Right atrium auricular region (tissue), 2 donors: ENCODE measurements at regions not wholly inside any gene's neighbourhood (a gene's known extent, or its start where the extent isn't known, plus 50 kb on each side); places are given as distances from the start of the nearest gene placed in this dataset.

Source experiments
- DNase-seq: peaks from one replicate; pipeline ENCODE4 v3.0.0-alpha.2; 2019; ENCODE audit warnings: low spot score
- H3K27ac ChIP-seq, 2 donors: fragments of 200-600 bp; sonication (generic); 1 replicate in 1 of 2; 2 replicates in 1 of 2; pipeline ENCODE4 v1.5.1; 2016 to 2019
- H3K27me3 ChIP-seq, 2 donors: fragments of 200-600 bp; sonication (generic); one replicate each; pipeline versions ENCODE4 v1.5.1 to v1.6.0; 2017 to 2019
- H3K36me3 ChIP-seq: fragments of 200-600 bp; sonication (generic); one replicate; pipeline ENCODE4 v1.5.1; 2016
- H3K4me1 ChIP-seq, 2 donors: fragments of 200-600 bp; sonication (generic); one replicate each; pipeline versions ENCODE4 v1.5.1 to v1.6.0; 2017 to 2019
- H3K4me3 ChIP-seq, 2 donors: fragments of 200-600 bp; sonication (generic); 1 replicate in 1 of 2; 2 replicates in 1 of 2; pipeline ENCODE4 v1.5.1; 2017 to 2019; ENCODE audit warnings: mild to moderate bottlenecking in 1 of 2, moderate library complexity in 1 of 2
- H3K9me3 ChIP-seq, 2 donors: fragments of 200-600 bp; sonication (generic); one replicate each; pipeline ENCODE4 v1.5.1; 2019
- TF ChIP-seq, protein P1 (sequence below), 2 donors: fragments of 200-600 bp; sonication (generic); IDR thresholded peaks; one replicate each; pipeline ENCODE4 v1.5.1; 2019; ENCODE audit warnings: antibody characterized with exemption in 2 of 2

DNA sequence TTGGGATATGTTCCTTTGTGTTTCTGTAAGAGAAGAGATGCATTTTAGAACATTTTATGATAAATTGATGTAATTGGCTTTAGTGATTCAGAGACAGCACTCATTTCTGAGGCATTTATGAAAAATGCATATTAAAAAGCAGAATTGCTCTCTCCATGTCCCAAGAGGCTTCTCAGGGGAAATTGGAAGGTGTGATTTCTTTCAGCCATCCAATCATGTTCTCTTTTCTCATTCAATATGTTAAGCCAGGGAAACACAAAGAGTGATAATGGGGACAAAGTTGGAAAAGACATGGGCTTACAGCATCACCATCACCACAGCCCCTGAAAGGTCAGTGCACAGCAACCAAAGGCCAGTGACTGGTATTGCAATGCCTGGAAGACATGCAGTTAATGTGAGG lies 129.9 kb upstream of the COL1A2 start:
- Histone ChIP-seq H3K4me3 (no peak overlapping the region), H3K27ac (no peak overlapping the region), H3K27me3 (no peaks in the 10 kb centered on the region), H3K36me3 (no peaks in the 10 kb centered on the region), H3K4me1 (no peaks in the 10 kb centered on the region), H3K9me3 (no peaks in the 10 kb centered on the region)
- TF ChIP-seq, protein P1, sequence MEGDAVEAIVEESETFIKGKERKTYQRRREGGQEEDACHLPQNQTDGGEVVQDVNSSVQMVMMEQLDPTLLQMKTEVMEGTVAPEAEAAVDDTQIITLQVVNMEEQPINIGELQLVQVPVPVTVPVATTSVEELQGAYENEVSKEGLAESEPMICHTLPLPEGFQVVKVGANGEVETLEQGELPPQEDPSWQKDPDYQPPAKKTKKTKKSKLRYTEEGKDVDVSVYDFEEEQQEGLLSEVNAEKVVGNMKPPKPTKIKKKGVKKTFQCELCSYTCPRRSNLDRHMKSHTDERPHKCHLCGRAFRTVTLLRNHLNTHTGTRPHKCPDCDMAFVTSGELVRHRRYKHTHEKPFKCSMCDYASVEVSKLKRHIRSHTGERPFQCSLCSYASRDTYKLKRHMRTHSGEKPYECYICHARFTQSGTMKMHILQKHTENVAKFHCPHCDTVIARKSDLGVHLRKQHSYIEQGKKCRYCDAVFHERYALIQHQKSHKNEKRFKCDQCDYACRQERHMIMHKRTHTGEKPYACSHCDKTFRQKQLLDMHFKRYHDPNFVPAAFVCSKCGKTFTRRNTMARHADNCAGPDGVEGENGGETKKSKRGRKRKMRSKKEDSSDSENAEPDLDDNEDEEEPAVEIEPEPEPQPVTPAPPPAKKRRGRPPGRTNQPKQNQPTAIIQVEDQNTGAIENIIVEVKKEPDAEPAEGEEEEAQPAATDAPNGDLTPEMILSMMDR (IDR thresholded peaks at IDR 0.05), result no peak
- DNase-seq, result no peak

- Histone ChIP-seq H3K4me1 (no peaks in the 10 kb centered on the region), H3K27me3 (no peaks in the 10 kb centered on the region), H3K9me3 (no peaks in the 10 kb centered on the region), H3K4me3 (no peak overlapping the region), H3K36me3 (no peaks in the 10 kb centered on the region), H3K27ac (no peak overlapping the region)
- TF ChIP-seq, protein P1 (IDR thresholded peaks at IDR 0.05), result no peak
- no peak for DNase-seq
Observed at GRCh38 chr7:94265456-94265855, 129.2 kb upstream of the COL1A2 start.

- peak; percentile 62 for DNase-seq
- Histone ChIP-seq H3K4me3 (no peak overlapping the region), H3K4me1 (no peaks in the 10 kb centered on the region), H3K27me3 (no peaks in the 10 kb centered on the region), H3K9me3 (no peaks in the 10 kb centered on the region), H3K36me3 (no peaks in the 10 kb centered on the region), H3K27ac (peak overlapping the region in 1 of 2 donors; percentile 30)
- TF ChIP-seq, protein P1 (IDR thresholded peaks at IDR 0.05), result no peak
Observed at GRCh38 chr7:94266238-94266644, 128.5 kb upstream of the COL1A2 start.

DNA sequence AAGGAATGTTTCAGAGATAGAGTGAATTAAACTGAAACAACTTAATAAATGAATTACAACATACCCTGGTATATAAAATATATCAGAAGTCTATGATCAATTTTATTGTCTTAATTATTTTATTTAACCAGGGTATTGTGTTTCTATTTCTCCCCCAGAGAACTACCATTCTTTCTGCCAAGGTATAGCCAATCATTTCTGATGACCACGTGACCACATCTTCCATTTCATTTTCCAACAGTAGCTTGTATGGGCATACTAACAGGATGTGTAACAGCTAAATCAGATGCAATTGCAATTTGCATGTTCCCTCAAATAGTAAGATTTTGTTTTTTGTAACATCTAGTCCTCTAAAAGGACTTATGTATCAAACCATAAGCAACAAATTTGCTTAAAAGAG lies 123.9 kb upstream of the COL1A2 start:
- Histone ChIP-seq H3K4me3 (no peak overlapping the region), H3K27ac (no peak overlapping the region), H3K36me3 (no peaks in the 10 kb centered on the region), H3K4me1 (peaks cover 0 to 3% of the 10 kb centered on the region in 2 donors), H3K27me3 (no peaks in the 10 kb centered on the region), H3K9me3 (no peaks in the 10 kb centered on the region)
- no peak for DNase-seq
- TF ChIP-seq, protein P1 (IDR thresholded peaks at IDR 0.05), result no peak

- no peaks in the 10 kb centered on the region for H3K9me3 ChIP-seq
- no peak overlapping the region for H3K27ac ChIP-seq
- no peaks in the 10 kb centered on the region for H3K36me3 ChIP-seq
- TF ChIP-seq, protein P1 (IDR thresholded peaks at IDR 0.05), result no peak
- no peak for DNase-seq
- no peak overlapping the region for H3K4me3 ChIP-seq
- no peaks in the 10 kb centered on the region for H3K27me3 ChIP-seq
- peaks cover 0 to 3% of the 10 kb centered on the region in 2 donors for H3K4me1 ChIP-seq
Observed at GRCh38 chr7:94272821-94273583, 121.7 kb upstream of the COL1A2 start.

DNA sequence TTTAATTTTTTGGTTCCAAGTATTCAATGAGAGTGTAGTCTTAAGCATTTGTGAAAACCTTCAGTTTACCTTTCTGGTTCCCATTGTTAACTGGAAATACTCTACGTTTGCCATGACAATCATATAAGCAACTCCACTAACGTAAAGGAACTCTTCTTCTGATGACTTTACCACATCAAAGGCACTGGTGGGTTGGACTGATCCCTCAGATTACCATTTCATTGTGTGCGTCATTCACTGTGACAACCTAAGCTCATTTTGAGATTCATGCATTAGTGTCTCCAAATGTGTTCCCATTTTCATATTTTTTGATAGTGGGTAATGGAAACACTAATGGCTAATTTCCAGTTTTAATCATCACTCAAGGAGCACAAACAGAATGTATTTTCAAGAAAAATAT lies 119.9 kb upstream of the COL1A2 start:
- Histone ChIP-seq H3K4me3 (no peak overlapping the region), H3K9me3 (no peaks in the 10 kb centered on the region), H3K27ac (no peak overlapping the region), H3K36me3 (no peaks in the 10 kb centered on the region), H3K27me3 (no peaks in the 10 kb centered on the region), H3K4me1 (peaks cover 0 to 3% of the 10 kb centered on the region in 2 donors)
- TF ChIP-seq, protein P1 (IDR thresholded peaks at IDR 0.05), result no peak
- DNase-seq, result no peak
